OCI-LY3 (cell line): ENCODE measurements at regions not wholly inside any gene's neighbourhood (a gene's known extent, or its start where the extent isn't known, plus 50 kb on each side); places are given as distances from the start of the nearest gene placed in this dataset.

Experiments used
- H2AFZ ChIP-seq: fragments of 200-600, 300-600 bp; shearing (Covaris generic); 2 replicates; pipeline ENCODE4 v1.6.0; 2014; ENCODE audit warnings: antibody characterized with exemption, low read depth, low read length
- H3K27ac ChIP-seq: fragments of 200-600, 300-600 bp; sonication (generic); 2 replicates; pipeline ENCODE4 v1.5.1; 2014; ENCODE audit warnings: mild to moderate bottlenecking, low read length, moderate library complexity, mixed read lengths
- H3K27me3 ChIP-seq: fragments of 200-600, 300-600 bp; sonication (generic); 2 replicates; pipeline ENCODE4 v1.6.1; 2014; ENCODE audit warnings: low read depth, low read length, mixed read lengths
- H3K36me3 ChIP-seq: fragments of 200-600, 300-600 bp; sonication (generic); replicated peaks from 2 replicates; pipeline ENCODE3; 2014; ENCODE audit warnings: low read depth, low read length, mixed read lengths
- H3K4me1 ChIP-seq: fragments of 300-600, 200-600 bp; sonication (generic); 2 replicates; pipeline ENCODE4 v1.6.1; 2014; ENCODE audit warnings: low read length, mixed read lengths
- H3K4me2 ChIP-seq: fragments of 200-600, 300-600 bp; sonication (generic); 2 replicates; pipeline ENCODE4 v1.6.1; 2014; ENCODE audit warnings: low read length, mixed read lengths
- H3K4me3 ChIP-seq: fragments of 300-600, 200-600 bp; sonication (generic); 2 replicates; pipeline ENCODE4 v1.5.1; 2014; ENCODE audit warnings: antibody characterized with exemption, mild to moderate bottlenecking, low read length, moderate library complexity
- H3K79me2 ChIP-seq: fragments of 300-600, 200-600 bp; shearing (Covaris generic); 2 replicates; pipeline ENCODE4 v1.6.1; 2014; ENCODE audit warnings: mild to moderate bottlenecking, low read length, mixed read lengths
- H3K9ac ChIP-seq: fragments of 300-600, 200-600 bp; shearing (Covaris generic); 2 replicates; pipeline ENCODE4 v1.6.0; 2014; ENCODE audit warnings: mild to moderate bottlenecking, low read length, moderate library complexity
- H3K9me3 ChIP-seq: fragments of 200-600, 300-600 bp; shearing (Covaris generic); 2 replicates; pipeline ENCODE4 v1.6.1; 2014; ENCODE audit warnings: low read length, mixed read lengths; ENCODE audit not compliant: insufficient read depth
- H4K20me1 ChIP-seq: fragments of 200-600, 300-600 bp; sonication (generic); 2 replicates; pipeline ENCODE4 v1.6.1; 2016; ENCODE audit warnings: low read length, mixed read lengths; ENCODE audit not compliant: insufficient read depth
- EZH2phosphoT487 ChIP-seq: fragments of 200-600 bp; shearing (Covaris generic); IDR thresholded peaks from 2 replicates; pipeline ENCODE4 v1.6.1; 2018; ENCODE audit warnings: antibody characterized with exemption, mixed run types, low read depth
- TF ChIP-seq, protein P1 (sequence below): fragments of 200-600, 300-600 bp; sonication (generic); IDR thresholded peaks from 2 replicates; pipeline ENCODE4 v1.5.1; 2014; ENCODE audit warnings: antibody characterized with exemption, low read length, low read depth

- Histone ChIP-seq H3K79me2 (no peaks in the 10 kb centered on the region), H3K9ac (no peak overlapping the region), H3K27ac (no peak overlapping the region), H3K36me3 (no peaks in the 10 kb centered on the region), H3K27me3 (no peaks in the 10 kb centered on the region), H3K4me1 (no peaks in the 10 kb centered on the region), H2AFZ (no peak overlapping the region), H3K9me3 (no peaks in the 10 kb centered on the region), H3K4me3 (no peak overlapping the region), H4K20me1 (no peaks in the 10 kb centered on the region), H3K4me2 (no peak overlapping the region)
- TF ChIP-seq, protein P1, sequence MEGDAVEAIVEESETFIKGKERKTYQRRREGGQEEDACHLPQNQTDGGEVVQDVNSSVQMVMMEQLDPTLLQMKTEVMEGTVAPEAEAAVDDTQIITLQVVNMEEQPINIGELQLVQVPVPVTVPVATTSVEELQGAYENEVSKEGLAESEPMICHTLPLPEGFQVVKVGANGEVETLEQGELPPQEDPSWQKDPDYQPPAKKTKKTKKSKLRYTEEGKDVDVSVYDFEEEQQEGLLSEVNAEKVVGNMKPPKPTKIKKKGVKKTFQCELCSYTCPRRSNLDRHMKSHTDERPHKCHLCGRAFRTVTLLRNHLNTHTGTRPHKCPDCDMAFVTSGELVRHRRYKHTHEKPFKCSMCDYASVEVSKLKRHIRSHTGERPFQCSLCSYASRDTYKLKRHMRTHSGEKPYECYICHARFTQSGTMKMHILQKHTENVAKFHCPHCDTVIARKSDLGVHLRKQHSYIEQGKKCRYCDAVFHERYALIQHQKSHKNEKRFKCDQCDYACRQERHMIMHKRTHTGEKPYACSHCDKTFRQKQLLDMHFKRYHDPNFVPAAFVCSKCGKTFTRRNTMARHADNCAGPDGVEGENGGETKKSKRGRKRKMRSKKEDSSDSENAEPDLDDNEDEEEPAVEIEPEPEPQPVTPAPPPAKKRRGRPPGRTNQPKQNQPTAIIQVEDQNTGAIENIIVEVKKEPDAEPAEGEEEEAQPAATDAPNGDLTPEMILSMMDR, result no peak
- TF ChIP-seq EZH2phosphoT487, result no peak
Measured at GRCh38 chr5:72634444-72634843, 127.2 kb upstream of the ZNF366 start.

DNA sequence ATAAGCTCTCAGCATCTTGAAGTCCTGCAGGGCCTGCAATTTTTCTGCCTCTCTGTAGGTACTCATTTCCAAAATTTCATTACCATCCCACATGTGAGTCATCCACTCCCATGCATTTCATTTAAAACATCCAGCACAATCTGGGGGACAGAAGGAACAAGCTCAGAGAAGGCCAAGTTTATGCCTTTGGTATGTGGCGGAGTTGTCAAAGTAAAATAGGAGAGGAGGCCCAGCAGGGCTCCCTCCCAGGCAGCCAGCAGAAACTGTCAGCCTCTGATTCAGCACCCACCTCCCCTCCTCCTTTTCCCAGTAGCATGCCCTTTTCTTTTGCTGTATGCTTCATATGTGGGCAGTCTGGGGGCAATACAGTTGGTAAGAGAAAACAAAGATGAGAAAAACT lies 126.4 kb upstream of the ZNF366 start:
- no peaks in the 10 kb centered on the region for H4K20me1 ChIP-seq
- no peak overlapping the region for H3K27ac ChIP-seq
- no peaks in the 10 kb centered on the region for H3K9me3 ChIP-seq
- H2AFZ ChIP-seq, result no peak overlapping the region
- no peak overlapping the region for H3K4me3 ChIP-seq
- TF ChIP-seq EZH2phosphoT487, result no peak
- TF ChIP-seq, protein P1, result no peak
- H3K36me3 ChIP-seq, result no peaks in the 10 kb centered on the region
- H3K9ac ChIP-seq, result no peak overlapping the region
- H3K4me1 ChIP-seq, result no peaks in the 10 kb centered on the region
- no peaks in the 10 kb centered on the region for H3K27me3 ChIP-seq
- H3K4me2 ChIP-seq, result no peak overlapping the region
- H3K79me2 ChIP-seq, result no peaks in the 10 kb centered on the region

DNA sequence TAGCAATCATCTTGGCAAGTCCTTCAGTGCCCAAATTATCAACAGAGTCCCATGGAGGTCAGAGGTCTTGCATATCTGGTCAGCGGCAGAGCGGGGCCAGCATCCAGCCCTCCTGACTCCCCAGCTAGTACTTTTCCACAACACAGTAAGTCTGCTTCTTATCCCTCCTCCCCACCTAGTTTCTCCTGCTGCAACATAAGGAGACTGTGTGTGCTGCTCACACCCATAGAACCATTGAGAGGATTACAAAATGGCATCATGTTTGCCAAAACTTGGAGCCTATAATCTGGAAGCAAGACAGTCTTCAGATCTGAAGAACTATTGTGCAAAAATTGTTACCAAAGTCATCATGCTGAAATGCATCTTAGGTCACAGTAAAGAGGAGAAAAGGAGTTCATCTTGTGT lies 125.8 kb upstream of the ZNF366 start:
- Histone ChIP-seq H3K79me2 (no peaks in the 10 kb centered on the region), H3K9me3 (no peaks in the 10 kb centered on the region), H3K4me2 (no peak overlapping the region), H3K4me3 (no peak overlapping the region), H4K20me1 (no peaks in the 10 kb centered on the region), H3K36me3 (no peaks in the 10 kb centered on the region), H3K9ac (no peak overlapping the region), H3K27ac (no peak overlapping the region), H3K4me1 (no peaks in the 10 kb centered on the region), H2AFZ (no peak overlapping the region), H3K27me3 (no peaks in the 10 kb centered on the region)
- no peak for TF ChIP-seq EZH2phosphoT487
- TF ChIP-seq, protein P1, result no peak

GRCh38 chr5:72630721-72631120 lies 123.5 kb upstream of the ZNF366 start:
- no peak overlapping the region for H2AFZ ChIP-seq
- H3K36me3 ChIP-seq, result no peaks in the 10 kb centered on the region
- H3K4me2 ChIP-seq, result no peak overlapping the region
- H4K20me1 ChIP-seq, result no peaks in the 10 kb centered on the region
- H3K27ac ChIP-seq, result no peak overlapping the region
- H3K4me3 ChIP-seq, result no peak overlapping the region
- no peaks in the 10 kb centered on the region for H3K79me2 ChIP-seq
- no peaks in the 10 kb centered on the region for H3K27me3 ChIP-seq
- H3K9me3 ChIP-seq, result no peaks in the 10 kb centered on the region
- H3K9ac ChIP-seq, result no peak overlapping the region
- H3K4me1 ChIP-seq, result no peaks in the 10 kb centered on the region
- no peak for TF ChIP-seq EZH2phosphoT487
- TF ChIP-seq, protein P1, result no peak
